Tibial nerve (tissue), 4 donors: ENCODE measurements at regions not wholly inside any gene's neighbourhood (a gene's known extent, or its start where the extent isn't known, plus 50 kb on each side); places are given as distances from the start of the nearest gene placed in this dataset.

Experiments used
- CTCF ChIP-seq, 5 experiments: fragments of 200-600 bp in 3 of 5; fragments of 450-650 bp in 2 of 5; sonication (generic) in 3 of 5; IDR thresholded peaks; one replicate each; pipeline ENCODE4 v1.5.1; 2016 to 2019; ENCODE audit warnings: antibody characterized with exemption in 5 of 5, mild to moderate bottlenecking in 3 of 5, moderate library complexity in 2 of 5
- EP300 ChIP-seq, 2 donors: sonication (generic); formaldehyde crosslinking; IDR thresholded peaks; one replicate each; pipeline ENCODE4 v1.6.1; 2017; ENCODE audit warnings: antibody characterized with exemption in 2 of 2, mild to moderate bottlenecking in 1 of 2
- POLR2A ChIP-seq, 2 donors: fragments of 450-650 bp; IDR thresholded peaks; one replicate each; pipeline ENCODE4 v1.6.1; 2017; ENCODE audit warnings: antibody characterized with exemption in 2 of 2, mild to moderate bottlenecking in 2 of 2, moderate library complexity in 2 of 2

GRCh38 chr4:182101618-182102017 is 141.6 kb upstream of the TENM3 start:
- no peak for TF ChIP-seq CTCF (IDR thresholded peaks at IDR 0.05)
- TF ChIP-seq EP300 (IDR thresholded peaks at IDR 0.05) = no peak
- no peak for TF ChIP-seq POLR2A (IDR thresholded peaks at IDR 0.05)
